ENCODE measurements at regions not wholly inside any gene's neighbourhood (a gene's known extent, or its start where the extent isn't known, plus 50 kb on each side); places are given as distances from the start of the nearest gene placed in this dataset.

GRCh38 chr13:31614073-31614472 lies 125.3 kb upstream of the RXFP2 start:
- no peak for TF ChIP-seq CTCF (conservative IDR thresholded peaks at IDR 0.05; ENCODE audit: low read depth)
- ChIA-PET POLR2A (ENCODE audit: low non-redundant PET) (no interaction called here), CTCF (no interaction called here)
- DNase-seq (ENCODE audit: low spot score): no peak
- no peak overlapping the region for H3K27ac ChIP-seq

GRCh38 chr13:31614704-31615103 lies 124.6 kb upstream of the RXFP2 start:
- POLR2A ChIA-PET (ENCODE audit: low non-redundant PET): no interaction called here
- CTCF ChIA-PET: no interaction called here
- DNase-seq (ENCODE audit: low spot score): no peak
- TF ChIP-seq CTCF (conservative IDR thresholded peaks at IDR 0.05; ENCODE audit: low read depth): no peak
- H3K27ac ChIP-seq: no peak overlapping the region

- CTCF ChIA-PET: no interaction called here
- POLR2A ChIA-PET (ENCODE audit: low non-redundant PET): no interaction called here
- peak; percentile 5 for DNase-seq (ENCODE audit: low spot score)
- no peak overlapping the region for H3K27ac ChIP-seq
- no peak for TF ChIP-seq CTCF (conservative IDR thresholded peaks at IDR 0.05; ENCODE audit: low read depth)
Observed at GRCh38 chr13:31625115-31625514, 114.2 kb upstream of the RXFP2 start.

- no peak for DNase-seq (ENCODE audit: low spot score)
- CTCF ChIA-PET: no interaction called here
Observed at GRCh38 chr13:31627097-31627845, 112.1 kb upstream of the RXFP2 start.

GRCh38 chr13:31629085-31629780 lies 110.1 kb upstream of the RXFP2 start:
- POLR2A ChIA-PET (ENCODE audit: low non-redundant PET): no interaction called here
- DNase-seq (ENCODE audit: low spot score): no peak
- TF ChIP-seq CTCF (conservative IDR thresholded peaks at IDR 0.05; ENCODE audit: low read depth): no peak
- no peak overlapping the region for H3K27ac ChIP-seq
- CTCF ChIA-PET: no interaction called here

More at GRCh38 chr13:31627097-31627845, 112.1 kb upstream of the RXFP2 start:
- no peak for TF ChIP-seq CTCF (conservative IDR thresholded peaks at IDR 0.05; ENCODE audit: low read depth)
- no peak overlapping the region for H3K27ac ChIP-seq
- POLR2A ChIA-PET (ENCODE audit: low non-redundant PET): no interaction called here

GRCh38 chr13:31631071-31631470 lies 108.3 kb upstream of the RXFP2 start:
- CTCF ChIA-PET: no interaction called here
- no peak overlapping the region for H3K27ac ChIP-seq
- POLR2A ChIA-PET (ENCODE audit: low non-redundant PET): no interaction called here

More at GRCh38 chr13:31631071-31631470, 108.3 kb upstream of the RXFP2 start:
- no peak for DNase-seq (ENCODE audit: low spot score)
- TF ChIP-seq CTCF (conservative IDR thresholded peaks at IDR 0.05; ENCODE audit: low read depth): no peak

All from RWPE1 (cell line).